ENCODE measurements at regions not wholly inside any gene's neighbourhood (a gene's known extent, or its start where the extent isn't known, plus 50 kb on each side); places are given as distances from the start of the nearest gene placed in this dataset.

GRCh38 chr7:91468256-91468655, 204.0 kb downstream of the FZD1 start:
- TF ChIP-seq SP1 (IDR thresholded peaks at IDR 0.05; ENCODE audit: low read depth): no peak
- no peak for TF ChIP-seq CTCF (IDR thresholded peaks at IDR 0.05 in 2 of 3, conservative IDR thresholded peaks at IDR 0.05 in 1 of 3; ENCODE audit: borderline replicate concordance in 1 of 3, insufficient read depth in 1 of 3, low read depth in 2 of 3, low read length in 2 of 3)
- TF ChIP-seq EZH2 (IDR thresholded peaks at IDR 0.05): no peak
- no peak for TF ChIP-seq SIN3A (IDR thresholded peaks at IDR 0.05; ENCODE audit: low read depth)
- TF ChIP-seq POLR2AphosphoS5 (IDR thresholded peaks at IDR 0.05; ENCODE audit: low read depth, low read length): no peak
- no peak for TF ChIP-seq TCF7L2 (IDR thresholded peaks at IDR 0.05; ENCODE audit: borderline replicate concordance, extremely low read depth, insufficient read depth, insufficient read length)
- TF ChIP-seq CEBPB (IDR thresholded peaks at IDR 0.05; ENCODE audit: low read depth): no peak
- TF ChIP-seq MAX (IDR thresholded peaks at IDR 0.05): no peak
- no peak for TF ChIP-seq EZH2phosphoT487 (IDR thresholded peaks at IDR 0.05; ENCODE audit: borderline replicate concordance)
- TF ChIP-seq ZFX (IDR thresholded peaks at IDR 0.05): no peak
- TF ChIP-seq POLR2A (IDR thresholded peaks at IDR 0.05; ENCODE audit: borderline replicate concordance, extremely low read depth, insufficient read depth, insufficient read length): no peak
